Tibial artery (tissue), 4 donors: ENCODE measurements at regions not wholly inside any gene's neighbourhood (a gene's known extent, or its start where the extent isn't known, plus 50 kb on each side); places are given as distances from the start of the nearest gene placed in this dataset.

Source experiments
- DNase-seq, 2 donors: peaks; one replicate each; pipeline ENCODE4 v3.0.0-alpha.2; 2019
- H3K27ac ChIP-seq, 2 donors: fragments of 200-600 bp; sonication (generic) in 1 of 2; 1 replicate in 1 of 2; 2 replicates in 1 of 2; pipeline ENCODE4 v1.5.1; 2018 to 2019; ENCODE audit warnings: mild to moderate bottlenecking in 1 of 2
- H3K27me3 ChIP-seq, 2 donors: fragments of 200-600 bp; sonication (generic) in 1 of 2; one replicate each; pipeline versions ENCODE4 v1.5.1 to v1.6.0; 2016 to 2019
- H3K36me3 ChIP-seq, 3 donors: fragments of 200-600 bp; sonication (generic) in 2 of 3; one replicate each; pipeline ENCODE4 v1.5.1; 2016 to 2019; ENCODE audit warnings: mild to moderate bottlenecking in 2 of 3
- H3K4me1 ChIP-seq, 4 donors: fragments of 200-600 bp; sonication (generic) in 2 of 4; 1 replicate in 3 of 4; 2 replicates in 1 of 4; pipeline ENCODE4 v1.5.1; 2016 to 2019
- H3K4me3 ChIP-seq, 2 donors: fragments of 200-600 bp; sonication (generic) in 1 of 2; 1 replicate in 1 of 2; 2 replicates in 1 of 2; pipeline ENCODE4 v1.5.1; 2018 to 2019; ENCODE audit warnings: mild to moderate bottlenecking in 2 of 2
- H3K9me3 ChIP-seq, 3 donors: fragments of 200-600 bp; sonication (generic) in 1 of 3; one replicate each; pipeline ENCODE4 v1.5.1; 2016 to 2019
- intact Hi-C: fragments of 100-400 bp; cut with DNase I; formaldehyde crosslinking; loops from one replicate; pipeline ENCODE4 v1.15.0; 2023; ENCODE audit warnings: low total_unique reads
- TF ChIP-seq, protein P1 (sequence below), 2 experiments: fragments of 200-600 bp in 1 of 2; fragments of 450-650 bp in 1 of 2; IDR thresholded peaks; one replicate each; pipeline ENCODE4 v1.5.1; 2017 to 2019; ENCODE audit warnings: antibody characterized with exemption in 2 of 2, mild to moderate bottlenecking in 1 of 2, moderate library complexity in 1 of 2

GRCh38 chr2:190791976-190792575, 88.5 kb upstream of the GLS start:
- Histone ChIP-seq H3K4me1 (peaks cover 0 to 8% (median 0%) of the 10 kb centered on the region in 4 donors), H3K27ac (peak overlapping the region in 1 of 2 donors; percentile 6), H3K36me3 (no peaks in the 10 kb centered on the region), H3K9me3 (no peaks in the 10 kb centered on the region), H3K27me3 (no peaks in the 10 kb centered on the region), H3K4me3 (no peak overlapping the region)
- intact Hi-C loops: no loop called here
- DNase-seq: no peak
- TF ChIP-seq, protein P1, sequence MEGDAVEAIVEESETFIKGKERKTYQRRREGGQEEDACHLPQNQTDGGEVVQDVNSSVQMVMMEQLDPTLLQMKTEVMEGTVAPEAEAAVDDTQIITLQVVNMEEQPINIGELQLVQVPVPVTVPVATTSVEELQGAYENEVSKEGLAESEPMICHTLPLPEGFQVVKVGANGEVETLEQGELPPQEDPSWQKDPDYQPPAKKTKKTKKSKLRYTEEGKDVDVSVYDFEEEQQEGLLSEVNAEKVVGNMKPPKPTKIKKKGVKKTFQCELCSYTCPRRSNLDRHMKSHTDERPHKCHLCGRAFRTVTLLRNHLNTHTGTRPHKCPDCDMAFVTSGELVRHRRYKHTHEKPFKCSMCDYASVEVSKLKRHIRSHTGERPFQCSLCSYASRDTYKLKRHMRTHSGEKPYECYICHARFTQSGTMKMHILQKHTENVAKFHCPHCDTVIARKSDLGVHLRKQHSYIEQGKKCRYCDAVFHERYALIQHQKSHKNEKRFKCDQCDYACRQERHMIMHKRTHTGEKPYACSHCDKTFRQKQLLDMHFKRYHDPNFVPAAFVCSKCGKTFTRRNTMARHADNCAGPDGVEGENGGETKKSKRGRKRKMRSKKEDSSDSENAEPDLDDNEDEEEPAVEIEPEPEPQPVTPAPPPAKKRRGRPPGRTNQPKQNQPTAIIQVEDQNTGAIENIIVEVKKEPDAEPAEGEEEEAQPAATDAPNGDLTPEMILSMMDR (IDR thresholded peaks at IDR 0.05): no peak

- no peak for DNase-seq
- H3K27me3 ChIP-seq: no peaks in the 10 kb centered on the region
- TF ChIP-seq, protein P1 (IDR thresholded peaks at IDR 0.05): no peak
- no peaks in the 10 kb centered on the region for H3K9me3 ChIP-seq
- no peak overlapping the region for H3K4me3 ChIP-seq
- no peak overlapping the region for H3K27ac ChIP-seq
- intact Hi-C loops: no loop called here
- peaks cover 0 to 8% (median 0%) of the 10 kb centered on the region in 4 donors for H3K4me1 ChIP-seq
- no peaks in the 10 kb centered on the region for H3K36me3 ChIP-seq
Measured at GRCh38 chr2:190792956-190793888, 87.4 kb upstream of the GLS start.

DNA sequence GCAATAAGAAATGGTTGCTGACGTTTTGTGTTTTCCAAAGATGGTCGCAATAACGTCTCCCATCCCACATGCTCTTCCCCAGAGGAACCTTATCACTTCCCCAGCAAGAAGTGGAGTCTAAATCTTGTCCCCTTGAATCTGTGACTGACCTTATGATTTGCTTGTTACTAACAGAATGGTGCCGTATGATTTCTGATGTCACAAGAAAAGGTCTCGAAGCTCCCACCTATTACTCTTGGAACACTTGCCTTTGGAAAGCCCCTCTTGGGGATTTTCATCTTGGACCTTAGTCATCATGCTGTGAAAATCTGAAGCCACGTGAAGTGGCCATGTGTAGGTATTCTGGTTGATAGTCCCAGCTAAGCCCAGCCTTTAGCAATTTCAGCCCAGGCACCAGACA, 86.2 kb upstream of the GLS start:
- intact Hi-C loops: no loop called here
- peaks cover 0 to 8% (median 0%) of the 10 kb centered on the region in 4 donors for H3K4me1 ChIP-seq
- no peak overlapping the region for H3K4me3 ChIP-seq
- TF ChIP-seq, protein P1 (IDR thresholded peaks at IDR 0.05): no peak
- H3K27ac ChIP-seq: no peak overlapping the region
- H3K36me3 ChIP-seq: no peaks in the 10 kb centered on the region
- no peaks in the 10 kb centered on the region for H3K27me3 ChIP-seq
- no peaks in the 10 kb centered on the region for H3K9me3 ChIP-seq
- DNase-seq: no peak

GRCh38 chr2:190794790-190795189, 85.8 kb upstream of the GLS start:
- H3K4me3 ChIP-seq: no peak overlapping the region
- no peaks in the 10 kb centered on the region for H3K36me3 ChIP-seq
- no peaks in the 10 kb centered on the region for H3K27me3 ChIP-seq
- intact Hi-C loops: no loop called here
- TF ChIP-seq, protein P1 (IDR thresholded peaks at IDR 0.05): no peak
- no peaks in the 10 kb centered on the region for H3K9me3 ChIP-seq
- no peak overlapping the region for H3K27ac ChIP-seq
- peaks cover 0 to 8% (median 0%) of the 10 kb centered on the region in 4 donors for H3K4me1 ChIP-seq
- no peak for DNase-seq

DNA sequence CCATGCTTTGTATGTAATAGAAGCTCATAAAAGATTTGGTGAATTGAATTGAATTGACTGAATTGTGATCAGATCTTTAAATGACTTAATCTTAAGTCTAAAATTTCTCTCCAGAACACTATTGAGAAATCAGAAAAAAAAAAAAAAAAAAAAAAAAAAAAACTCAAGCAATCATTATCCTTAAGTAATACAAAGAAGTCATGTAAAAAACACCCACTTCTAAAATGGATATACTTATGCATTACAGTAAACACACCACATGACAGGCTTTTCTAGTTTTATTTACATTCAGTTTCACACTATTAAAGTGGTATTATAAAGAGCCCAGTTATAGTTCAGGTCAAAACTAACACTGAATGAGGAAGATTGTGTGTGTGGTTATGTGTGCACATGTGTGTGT, 84.9 kb upstream of the GLS start:
- intact Hi-C loops: no loop called here
- H3K27ac ChIP-seq: no peak overlapping the region
- no peaks in the 10 kb centered on the region for H3K36me3 ChIP-seq
- no peaks in the 10 kb centered on the region for H3K27me3 ChIP-seq
- H3K9me3 ChIP-seq: no peaks in the 10 kb centered on the region
- H3K4me3 ChIP-seq: no peak overlapping the region
- TF ChIP-seq, protein P1 (IDR thresholded peaks at IDR 0.05): no peak
- H3K4me1 ChIP-seq: peaks cover 0 to 8% (median 0%) of the 10 kb centered on the region in 4 donors
- DNase-seq: no peak
